H54 (cell line): ENCODE measurements at regions not wholly inside any gene's neighbourhood (a gene's known extent, or its start where the extent isn't known, plus 50 kb on each side); places are given as distances from the start of the nearest gene placed in this dataset.

Experiments used
- DNase-seq: peaks from one replicate; pipeline ENCODE4 v3.0.0; 2011; ENCODE audit warnings: low spot score, mixed read lengths; ENCODE audit not compliant: insufficient read length
- FAIRE-seq: peaks from 3 replicates; lab custom pipeline; 2011; peaks lifted over from hg19 to GRCh38; lab: Jason Lieb, UNC
- POLR2A ChIP-seq: IDR thresholded peaks from 2 replicates; pipeline ENCODE4 v1.6.1; 2011; ENCODE audit warnings: low read depth, mild to moderate bottlenecking, low read length

DNA sequence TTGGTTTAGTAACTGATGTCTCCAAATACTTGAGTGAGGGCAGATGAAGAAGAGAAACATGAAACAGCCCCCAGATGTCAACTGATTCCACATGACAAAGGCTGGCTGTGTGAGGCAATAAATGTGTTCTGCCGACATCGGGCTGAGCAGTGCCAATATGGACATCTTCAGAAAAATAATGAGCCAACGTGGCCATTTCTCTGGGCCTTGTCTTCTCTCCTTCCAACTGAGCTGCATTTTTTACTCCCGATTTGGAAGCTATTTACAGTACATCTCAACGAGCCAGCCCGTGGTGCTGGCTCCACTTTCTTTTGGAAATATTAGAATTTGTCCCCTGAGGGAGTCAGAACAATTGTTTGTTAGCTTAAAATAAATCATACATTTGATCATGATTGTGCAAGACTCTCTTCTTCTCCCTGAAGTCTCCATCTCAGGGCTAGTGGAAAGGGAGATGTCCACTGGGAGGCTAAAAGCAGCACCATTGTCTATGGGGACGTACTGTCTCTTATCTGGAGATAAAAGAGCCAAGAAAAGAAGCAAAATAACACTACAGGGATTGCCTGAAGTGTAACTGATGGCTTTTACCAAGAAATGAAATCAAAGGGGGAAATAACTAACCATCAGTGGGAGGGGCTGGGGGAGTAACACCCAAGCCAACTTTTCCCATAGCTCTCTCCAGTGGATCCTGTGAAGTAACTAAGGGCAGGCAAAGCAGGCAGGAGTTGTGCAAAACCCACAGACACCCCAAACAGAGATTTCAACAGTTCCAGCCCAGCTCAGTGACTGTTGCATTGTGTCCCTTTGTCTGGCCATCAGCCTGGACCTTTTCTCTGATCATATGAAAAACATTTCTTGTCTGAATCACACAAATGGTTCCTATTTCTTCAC lies 114.8 kb downstream of the RDH14 start:
- no peak for FAIRE-seq
- no peak for TF ChIP-seq POLR2A
- no peak for DNase-seq

DNA sequence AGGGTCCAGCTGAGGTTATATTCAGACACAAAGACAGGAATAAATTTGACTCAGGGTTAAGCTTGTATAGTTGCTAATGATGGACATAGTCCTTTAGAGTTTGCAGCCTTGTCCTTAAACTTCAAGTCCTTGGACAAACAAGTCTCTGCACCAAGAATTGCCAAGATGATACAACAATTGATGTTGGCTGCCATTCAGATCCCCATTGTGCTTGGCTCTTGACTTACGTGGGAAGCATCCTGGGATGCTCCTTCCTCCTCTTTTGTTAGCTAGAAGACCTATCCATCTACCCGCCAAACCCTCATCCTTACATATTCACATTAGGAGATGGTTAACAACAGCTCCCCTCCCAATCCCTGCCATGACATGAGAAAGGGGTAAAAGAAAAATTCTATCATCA lies 115.6 kb downstream of the RDH14 start:
- DNase-seq = no peak
- FAIRE-seq = no peak
- no peak for TF ChIP-seq POLR2A

DNA sequence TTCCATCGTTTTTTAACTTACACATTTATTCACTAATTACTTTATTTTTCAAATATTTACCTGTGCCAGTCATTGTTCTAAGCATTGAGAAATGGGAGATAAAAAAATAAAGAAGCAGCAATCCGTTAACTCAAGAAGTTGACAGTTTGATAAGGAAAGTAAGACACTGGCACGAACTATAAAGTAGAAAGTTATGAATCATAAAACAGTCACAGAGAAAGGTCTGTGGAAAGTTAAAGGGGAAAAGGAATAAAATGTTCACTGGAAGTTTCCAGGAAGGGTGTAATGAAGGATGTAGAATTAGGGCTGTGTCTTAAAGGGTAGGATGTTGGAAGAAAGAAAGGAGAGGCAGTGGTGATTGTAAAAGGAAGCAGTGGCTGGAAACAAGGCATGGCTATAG lies 118.9 kb downstream of the RDH14 start:
- FAIRE-seq (no peak), DNase-seq (no peak)
- no peak for TF ChIP-seq POLR2A

GRCh38 chr2:18440777-18441176 lies 119.7 kb downstream of the RDH14 start:
- FAIRE-seq = no peak
- no peak for TF ChIP-seq POLR2A
- DNase-seq = no peak

GRCh38 chr2:18440141-18440661 lies 120.3 kb downstream of the RDH14 start:
- FAIRE-seq (no peak), DNase-seq (no peak)
- TF ChIP-seq POLR2A = no peak

GRCh38 chr2:18439716-18440115 lies 120.7 kb downstream of the RDH14 start:
- no peak for TF ChIP-seq POLR2A
- DNase-seq = no peak
- no peak for FAIRE-seq

- no peak for TF ChIP-seq POLR2A
- DNase-seq = no peak
- FAIRE-seq = no peak
Measured at GRCh38 chr2:18437909-18438308, 122.5 kb downstream of the RDH14 start.

- no peak for FAIRE-seq
- TF ChIP-seq POLR2A = no peak
- DNase-seq = no peak
Measured at GRCh38 chr2:18436503-18437005, 123.9 kb downstream of the RDH14 start.

DNA sequence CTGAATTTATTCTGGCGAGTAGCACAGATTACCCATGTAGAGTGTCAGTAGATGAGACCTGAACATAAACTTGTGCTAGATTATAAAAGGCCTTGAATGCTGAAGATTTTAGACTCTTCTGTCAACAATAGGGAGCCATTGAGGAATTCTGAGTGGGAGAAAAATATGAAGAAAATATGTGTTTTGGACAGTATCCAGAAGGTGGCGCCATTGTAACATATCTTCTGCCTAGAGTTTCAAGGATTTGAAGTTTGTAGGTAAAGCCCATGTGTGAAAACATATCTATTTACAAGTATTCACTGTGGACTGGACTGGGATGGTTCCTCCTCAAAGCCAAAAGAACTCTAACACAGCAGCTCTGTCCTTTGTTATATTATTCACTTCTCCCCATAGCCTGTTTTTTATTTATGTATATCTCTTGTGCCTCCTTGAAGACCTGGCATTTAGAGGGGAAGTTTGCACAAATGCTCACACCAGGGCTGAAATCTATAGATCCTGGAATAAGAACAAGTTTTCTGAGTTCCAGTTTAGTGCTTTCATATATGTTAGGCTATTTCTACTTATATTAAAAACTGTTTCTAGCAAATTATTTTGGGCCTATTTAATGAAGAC lies 124.9 kb downstream of the RDH14 start:
- peak; percentile 74 for FAIRE-seq
- DNase-seq = no peak
- no peak for TF ChIP-seq POLR2A

DNA sequence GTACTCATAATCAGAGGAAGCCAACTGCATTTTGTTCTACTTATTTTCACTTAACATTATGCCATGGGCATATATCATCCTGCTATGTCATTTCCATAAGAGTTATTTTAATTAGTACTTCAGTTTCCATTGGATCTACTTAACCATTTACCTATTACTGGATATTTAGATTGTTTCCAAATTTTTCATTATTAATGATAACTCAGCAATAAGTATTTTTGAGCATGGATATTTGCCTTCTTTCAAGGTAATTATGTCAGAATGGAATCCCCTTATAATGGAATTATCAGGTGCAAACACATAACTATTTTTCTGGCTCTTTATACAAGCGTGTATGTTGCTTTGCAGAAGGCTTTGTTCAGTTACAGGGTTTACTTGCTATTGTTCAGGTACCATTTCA lies 126.6 kb downstream of the RDH14 start:
- DNase-seq (no peak), FAIRE-seq (no peak)
- no peak for TF ChIP-seq POLR2A

- FAIRE-seq = no peak
Measured at GRCh38 chr2:18432999-18433398, 127.5 kb downstream of the RDH14 start.

GRCh38 chr2:18430996-18431748 lies 129.3 kb downstream of the RDH14 start:
- no peak for FAIRE-seq
- TF ChIP-seq POLR2A = no peak
- DNase-seq = no peak

More at GRCh38 chr2:18432999-18433398, 127.5 kb downstream of the RDH14 start:
- no peak for TF ChIP-seq POLR2A
- DNase-seq = no peak

DNA sequence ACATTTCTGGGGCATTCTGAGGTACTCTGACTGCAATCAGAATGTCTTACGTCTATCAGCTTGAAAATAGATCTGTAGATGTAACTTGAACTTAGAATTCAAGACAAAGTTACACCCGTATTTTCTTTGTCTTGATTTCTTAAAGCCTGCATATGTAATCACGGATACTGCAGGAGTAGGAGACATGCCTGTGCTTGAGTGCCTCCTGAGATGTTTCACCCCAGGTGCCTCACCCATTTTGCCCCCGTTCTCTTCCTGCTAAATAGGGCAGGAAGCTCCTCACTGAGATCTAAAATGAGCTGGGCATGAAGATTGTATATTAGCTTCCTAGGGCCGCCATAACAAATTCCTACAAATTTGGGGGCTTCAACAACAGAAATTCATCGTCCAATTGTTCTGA lies 131.9 kb downstream of the RDH14 start:
- FAIRE-seq (no peak), DNase-seq (no peak)
- no peak for TF ChIP-seq POLR2A

DNA sequence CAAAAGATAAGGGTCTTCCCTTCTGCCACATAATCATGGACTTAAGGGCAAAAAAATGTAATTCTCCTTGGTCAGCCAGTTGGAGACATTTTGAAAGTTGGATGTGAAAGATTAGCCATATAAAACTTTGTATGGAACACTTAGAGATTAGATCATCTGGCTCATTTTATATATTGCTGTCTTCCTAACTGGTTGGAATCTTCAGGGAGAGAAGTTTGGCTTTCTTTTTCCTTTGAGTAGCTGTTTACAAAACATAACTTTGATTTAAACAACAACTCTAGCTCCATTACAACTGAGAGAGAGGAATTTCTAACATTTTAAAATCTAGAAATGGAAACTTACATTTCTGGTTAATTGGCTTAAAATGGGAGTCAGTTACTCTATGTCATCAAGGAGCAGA lies 132.7 kb downstream of the RDH14 start:
- no peak for TF ChIP-seq POLR2A
- DNase-seq = no peak
- no peak for FAIRE-seq

DNA sequence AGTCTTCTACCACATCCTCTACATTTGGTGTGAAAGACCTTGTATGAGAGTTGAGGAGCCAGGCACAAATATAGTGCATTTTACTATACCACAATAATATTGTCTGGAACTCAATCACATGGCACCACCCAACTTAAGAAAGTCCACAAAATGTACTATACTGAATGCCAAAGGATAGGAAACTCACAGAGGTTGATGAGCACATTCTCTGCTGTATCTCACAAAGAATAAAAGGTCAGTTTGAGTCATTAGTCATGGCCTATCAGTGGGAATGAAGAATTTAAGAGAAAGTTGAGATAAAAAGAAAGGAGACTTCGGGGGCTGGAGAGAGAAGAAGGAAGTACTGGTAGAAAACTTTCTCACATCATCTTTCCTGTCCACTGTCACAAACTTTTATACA lies 134.3 kb downstream of the RDH14 start:
- no peak for TF ChIP-seq POLR2A
- FAIRE-seq = no peak
- no peak for DNase-seq
